Calu3 (cell line): ENCODE measurements at regions not wholly inside any gene's neighbourhood (a gene's known extent, or its start where the extent isn't known, plus 50 kb on each side); places are given as distances from the start of the nearest gene placed in this dataset.

Source experiments
- BruUV-seq: library from RNA; stranded (reverse); fragments of 400-500 nt; replicated peaks from 2 replicates; lab custom pipeline; 2021; lab: Mats Ljungman, UMichigan
- CTCF ChIA-PET: fragments of 300-600 bp; sonication (Branson Sonifier 250); formaldehyde crosslinking; loops from one replicate; lab custom pipeline; 2022; ENCODE audit warnings: antibody characterized with exemption; lab: Charles Lee
- DNase-seq: peaks from one replicate; pipeline ENCODE4 v3.0.0; 2022
- H3K27ac Mint-ChIP-seq: one replicate; pipeline ENCODE4 v1.8.0; 2022; ENCODE audit warnings: mixed read lengths; ENCODE audit not compliant: unreplicated experiment
- H3K27me3 Mint-ChIP-seq: one replicate; pipeline ENCODE4 v1.8.0; 2022; ENCODE audit warnings: mixed read lengths; ENCODE audit not compliant: unreplicated experiment
- H3K36me3 Mint-ChIP-seq: one replicate; pipeline ENCODE4 v1.8.0; 2022; ENCODE audit warnings: mild to moderate bottlenecking, moderate library complexity, mixed read lengths; ENCODE audit not compliant: insufficient read depth, unreplicated experiment
- H3K4me1 Mint-ChIP-seq: one replicate; pipeline ENCODE4 v1.8.0; 2022; ENCODE audit warnings: mild to moderate bottlenecking, low read depth, mixed read lengths; ENCODE audit not compliant: unreplicated experiment
- H3K4me3 Mint-ChIP-seq: one replicate; pipeline ENCODE4 v1.8.0; 2022; ENCODE audit warnings: mild to moderate bottlenecking, low read depth, moderate library complexity, mixed read lengths; ENCODE audit not compliant: unreplicated experiment
- H3K9me3 Mint-ChIP-seq: one replicate; pipeline ENCODE4 v1.8.0; 2022; ENCODE audit warnings: low read depth, mixed read lengths; ENCODE audit not compliant: unreplicated experiment
- CTCF ChIP-seq: fragments of 200-600 bp; IDR thresholded peaks from one replicate; pipeline ENCODE4 v1.8.0; 2022; ENCODE audit warnings: antibody characterized with exemption; ENCODE audit not compliant: unreplicated experiment
- intact Hi-C: fragments of 100-400 bp; cut with micrococcal nuclease; formaldehyde crosslinking; loops from one replicate; pipeline ENCODE4 v1.10.0; 2022; ENCODE audit not compliant: unreplicated experiment

GRCh38 chr13:34165158-34165557 lies 347.2 kb downstream of the RFC3 start:
- no TSS peak for BruUV-seq
- CTCF ChIA-PET: interaction anchor here (1.0 to 1.4 kb wide), 4 partner anchors 10 to 183 kb away, joined by 3 to 12 read pairs (median 4); no protein-coding TSS in a partner anchor
- Mint-ChIP-seq H3K4me3 (peak overlapping the region; percentile 42), H3K27ac (peak overlapping the region; percentile 91), H3K9me3 (no peaks in the 10 kb centered on the region), H3K36me3 (peaks cover 15% of the 10 kb centered on the region), H3K4me1 (peaks cover 51% of the 10 kb centered on the region), H3K27me3 (no peaks in the 10 kb centered on the region)
- DNase-seq: no peak
- intact Hi-C loops: loop anchor here (1.0 to 10.0 kb wide), 3 partner anchors 8 to 992 kb away; no protein-coding TSS in a partner anchor
- no peak for TF ChIP-seq CTCF

- H3K9me3 Mint-ChIP-seq: no peaks in the 10 kb centered on the region
- peak overlapping the region; percentile 90 for H3K27ac Mint-ChIP-seq
- no peak for DNase-seq
- CTCF ChIA-PET: no interaction called here
- no peak for TF ChIP-seq CTCF
- H3K4me3 Mint-ChIP-seq: no peak overlapping the region
- no TSS peak for BruUV-seq
- peaks cover 15% of the 10 kb centered on the region for H3K36me3 Mint-ChIP-seq
- intact Hi-C loops: loop anchor here (5.0 to 10.0 kb wide), 2 partner anchors 698 to 991 kb away; no protein-coding TSS in a partner anchor
- H3K4me1 Mint-ChIP-seq: peaks cover 42% of the 10 kb centered on the region
- no peaks in the 10 kb centered on the region for H3K27me3 Mint-ChIP-seq
Observed at GRCh38 chr13:34166406-34166805, 348.5 kb downstream of the RFC3 start.

GRCh38 chr13:34167347-34167746 lies 349.4 kb downstream of the RFC3 start:
- no TSS peak for BruUV-seq
- no peaks in the 10 kb centered on the region for H3K27me3 Mint-ChIP-seq
- peak overlapping the region; percentile 45 for H3K27ac Mint-ChIP-seq
- H3K9me3 Mint-ChIP-seq: peaks cover 6% of the 10 kb centered on the region
- intact Hi-C loops: loop anchor here (5.0 to 10.0 kb wide), 2 partner anchors 697 to 990 kb away; no protein-coding TSS in a partner anchor
- CTCF ChIA-PET: no interaction called here
- peaks cover 51% of the 10 kb centered on the region for H3K4me1 Mint-ChIP-seq
- H3K36me3 Mint-ChIP-seq: peaks cover 11% of the 10 kb centered on the region
- no peak for DNase-seq
- TF ChIP-seq CTCF: no peak
- no peak overlapping the region for H3K4me3 Mint-ChIP-seq

- Mint-ChIP-seq H3K36me3 (no peaks in the 10 kb centered on the region), H3K27ac (peak overlapping the region; percentile 13), H3K4me3 (no peak overlapping the region), H3K4me1 (peaks cover 25% of the 10 kb centered on the region), H3K27me3 (no peaks in the 10 kb centered on the region), H3K9me3 (peaks cover 6% of the 10 kb centered on the region)
- no TSS peak for BruUV-seq
- intact Hi-C loops: no loop called here
- CTCF ChIA-PET: interaction anchor here (0.6 kb wide), 1 partner anchor 188 kb away, joined by 4 read pairs; no protein-coding TSS in a partner anchor
- DNase-seq: no peak
- no peak for TF ChIP-seq CTCF
Observed at GRCh38 chr13:34172048-34172447, 354.1 kb downstream of the RFC3 start.
